HCT116 (cell line): ENCODE measurements at regions not wholly inside any gene's neighbourhood (a gene's known extent, or its start where the extent isn't known, plus 50 kb on each side); places are given as distances from the start of the nearest gene placed in this dataset.

Source experiments
- ATAC-seq: fragments of 200-7000 bp; cut with Tn5 transposase; 2 replicates; pipeline ENCODE4 v1.9.1; 2020; ENCODE audit warnings: mild to moderate bottlenecking, moderate library complexity
- BruUV-seq: library from RNA; stranded (reverse); fragments of 400-500 nt; replicated peaks from 2 replicates; lab custom pipeline; 2021; lab: Mats Ljungman, UMichigan
- CTCF ChIA-PET: fragments of 300-600 bp; sonication (Branson Sonifier 250); formaldehyde crosslinking; loops from one replicate; lab custom pipeline; 2021; ENCODE audit warnings: antibody characterized with exemption; lab: Charles Lee
- POLR2A ChIA-PET: fragments of 300-600, 350-600 bp; sonication (Branson Sonifier 250); formaldehyde crosslinking; loops from one replicate; lab custom pipeline; 2021; ENCODE audit warnings: antibody characterized with exemption; lab: Charles Lee
- RAD21 ChIA-PET, 2 experiments: fragments of 300-600 bp; sonication (Branson Sonifier 250); formaldehyde crosslinking; loops; one replicate each; lab custom pipeline; 2023; ENCODE audit warnings: low total read pairs in 2 of 2; ENCODE audit not compliant: uncharacterized antibody in 2 of 2, unreplicated experiment in 2 of 2, low non-redundant PET in 1 of 2; lab: Charles Lee
- DNase-seq: peaks from one replicate; pipeline ENCODE4 v3.0.0-alpha.2; 2010; ENCODE audit warnings: low read depth, low spot score
- H2AFZ ChIP-seq: fragments of 200-600 bp; shearing (Covaris generic), sonication (generic); 2 replicates; pipeline ENCODE4 v1.6.1; 2017; ENCODE audit warnings: low read depth, mixed run types, mixed read lengths, antibody characterized with exemption, low read length; ENCODE audit not compliant: poor library complexity, severe bottlenecking
- H3K27ac ChIP-seq: 2 replicates; pipeline ENCODE4 v1.5.1; 2012; ENCODE audit warnings: low read depth, low read length
- H3K27me3 ChIP-seq: fragments of 200-600 bp; sonication (generic); 2 replicates; pipeline ENCODE4 v1.6.1; 2016; ENCODE audit warnings: mixed run types, low read length, mixed read lengths; ENCODE audit not compliant: insufficient read depth
- H3K36me3 ChIP-seq, 2 experiments: fragments of 200-500 bp in 1 of 2; fragments of 200-600 bp in 1 of 2; sonication (Bioruptor generic) in 1 of 2; sonication (generic) in 1 of 2; 2 replicates each; pipeline versions ENCODE4 v1.5.1 to v1.6.1; 2014 to 2016; ENCODE audit warnings: low read length in 2 of 2, inconsistent platforms in 1 of 2, mixed read lengths in 1 of 2, mixed run types in 1 of 2; ENCODE audit not compliant: insufficient read depth in 2 of 2, control insufficient read depth in 1 of 2
- H3K4me1 ChIP-seq, 2 experiments: fragments of 200-600 bp in 1 of 2; sonication (generic) in 1 of 2; 2 replicates each; pipeline versions ENCODE4 v1.5.1 to v1.6.1; 2012 to 2017; ENCODE audit warnings: low read length in 2 of 2, inconsistent platforms in 1 of 2, mild to moderate bottlenecking in 1 of 2, mixed read lengths in 1 of 2, mixed run types in 1 of 2, moderate library complexity in 1 of 2; ENCODE audit not compliant: insufficient read depth in 2 of 2, control insufficient read depth in 1 of 2
- H3K4me2 ChIP-seq: fragments of 200-600 bp; sonication (generic); 2 replicates; pipeline ENCODE4 v1.6.1; 2017; ENCODE audit warnings: mixed run types, low read length, mixed read lengths
- H3K4me3 ChIP-seq, 2 experiments: fragments of 200-600 bp in 1 of 2; sonication (generic) in 1 of 2; replicated peaks in 1 of 2; 2 replicates each; pipeline ENCODE4 v1.5.1; 2011 to 2016; ENCODE audit warnings: low read length in 2 of 2, control low read depth in 1 of 2, low read depth in 1 of 2, mild to moderate bottlenecking in 1 of 2, mixed read lengths in 1 of 2, mixed run types in 1 of 2
- H3K79me2 ChIP-seq: fragments of 200-600 bp; sonication (generic); 2 replicates; pipeline ENCODE4 v1.6.1; 2017; ENCODE audit warnings: mild to moderate bottlenecking, mixed run types, low read length, moderate library complexity, mixed read lengths; ENCODE audit not compliant: insufficient read depth
- H3K9ac ChIP-seq: fragments of 200-600 bp; sonication (generic); 2 replicates; pipeline ENCODE4 v1.6.1; 2016; ENCODE audit warnings: low read length, mixed read lengths
- H3K9me2 ChIP-seq: fragments of 200-600 bp; sonication (generic), shearing (Covaris generic); 2 replicates; pipeline ENCODE4 v1.6.1; 2017; ENCODE audit warnings: mixed run types, mild to moderate bottlenecking, moderate library complexity; ENCODE audit not compliant: insufficient read depth
- H3K9me3 ChIP-seq, 2 experiments: fragments of 200-500 bp in 1 of 2; fragments of 200-600 bp in 1 of 2; sonication (Bioruptor generic) in 1 of 2; sonication (generic) in 1 of 2; 2 replicates each; pipeline ENCODE4 v1.6.1; 2014 to 2017; ENCODE audit warnings: low read length in 2 of 2, mixed read lengths in 2 of 2, inconsistent platforms in 1 of 2, low read depth in 1 of 2, mild to moderate bottlenecking in 1 of 2, mixed run types in 1 of 2, moderate library complexity in 1 of 2; ENCODE audit not compliant: control insufficient read depth in 1 of 2, insufficient read depth in 1 of 2
- H4K20me1 ChIP-seq: fragments of 200-600 bp; sonication (generic), shearing (Covaris generic); 2 replicates; pipeline ENCODE4 v1.6.1; 2017; ENCODE audit warnings: mixed run types, mild to moderate bottlenecking, moderate library complexity; ENCODE audit not compliant: insufficient read depth
- CBX3 ChIP-seq: IDR thresholded peaks from 2 replicates; pipeline ENCODE4 v1.6.1; 2012; ENCODE audit warnings: low read depth
- CEBPB ChIP-seq: IDR thresholded peaks from 2 replicates; pipeline ENCODE4 v1.6.1; 2012; ENCODE audit warnings: low read depth
- ELF1 ChIP-seq: IDR thresholded peaks from 2 replicates; pipeline ENCODE4 v1.6.1; 2012; ENCODE audit warnings: low read depth, borderline replicate concordance
- EZH2 ChIP-seq: fragments of 200-600 bp; sonication (generic); IDR thresholded peaks from 2 replicates; pipeline ENCODE4 v1.6.1; 2017; ENCODE audit warnings: antibody characterized with exemption, mixed run types
- EZH2phosphoT487 ChIP-seq: fragments of 200-600 bp; IDR thresholded peaks from 2 replicates; pipeline ENCODE4 v1.6.1; 2018; ENCODE audit warnings: antibody characterized with exemption, borderline replicate concordance
- POLR2A ChIP-seq: IDR thresholded peaks from 2 replicates; pipeline ENCODE4 v1.7.0; 2011; ENCODE audit warnings: borderline replicate concordance; ENCODE audit not compliant: insufficient read depth, insufficient read length; ENCODE audit errors: extremely low read depth
- RAD21 ChIP-seq: IDR thresholded peaks from 2 replicates; pipeline ENCODE4 v1.6.1; 2012; ENCODE audit warnings: low read depth, mild to moderate bottlenecking
- SP1 ChIP-seq: IDR thresholded peaks from 2 replicates; pipeline ENCODE4 v1.6.1; 2012; ENCODE audit warnings: low read depth
- SRF ChIP-seq: IDR thresholded peaks from 2 replicates; pipeline ENCODE4 v1.6.1; 2012; ENCODE audit warnings: low read depth
- TCF7L2 ChIP-seq: IDR thresholded peaks from 2 replicates; pipeline ENCODE4 v1.7.0; 2011; ENCODE audit warnings: borderline replicate concordance, inconsistent platforms; ENCODE audit not compliant: insufficient read depth, insufficient read length; ENCODE audit errors: extremely low read depth
- YY1 ChIP-seq: IDR thresholded peaks from 2 replicates; pipeline ENCODE4 v1.6.1; 2011; ENCODE audit warnings: low read length, low read depth, moderate library complexity, mild to moderate bottlenecking; ENCODE audit not compliant: insufficient replicate concordance; ENCODE audit errors: extremely low read depth
- intact Hi-C: fragments of 100-400 bp; cut with micrococcal nuclease; formaldehyde crosslinking; loops from 2 replicates; pipeline ENCODE4 v1.10.0; 2022
- TF ChIP-seq, protein P1 (sequence below): IDR thresholded peaks from 2 replicates; pipeline ENCODE4 v1.6.1; 2011; ENCODE audit warnings: mild to moderate bottlenecking, low read length, moderate library complexity; ENCODE audit not compliant: insufficient replicate concordance; ENCODE audit errors: extremely low read depth
- TF ChIP-seq, protein P2 (sequence below): IDR thresholded peaks from 2 replicates; pipeline ENCODE4 v1.6.1; 2012
- TF ChIP-seq, protein P3 (sequence below), 3 experiments: fragments of 200-600 bp in 1 of 3; sonication (generic) in 1 of 3; IDR thresholded peaks in 2 of 3; conservative IDR thresholded peaks in 1 of 3; 2 replicates each; pipeline ENCODE4 v1.5.1; 2012 to 2017; ENCODE audit warnings: low read depth in 2 of 3, low read length in 2 of 3, antibody characterized with exemption in 1 of 3, borderline replicate concordance in 1 of 3, control low read depth in 1 of 3, mild to moderate bottlenecking in 1 of 3, mixed read lengths in 1 of 3, mixed run types in 1 of 3, moderate library complexity in 1 of 3; ENCODE audit not compliant: insufficient read depth in 1 of 3

DNA sequence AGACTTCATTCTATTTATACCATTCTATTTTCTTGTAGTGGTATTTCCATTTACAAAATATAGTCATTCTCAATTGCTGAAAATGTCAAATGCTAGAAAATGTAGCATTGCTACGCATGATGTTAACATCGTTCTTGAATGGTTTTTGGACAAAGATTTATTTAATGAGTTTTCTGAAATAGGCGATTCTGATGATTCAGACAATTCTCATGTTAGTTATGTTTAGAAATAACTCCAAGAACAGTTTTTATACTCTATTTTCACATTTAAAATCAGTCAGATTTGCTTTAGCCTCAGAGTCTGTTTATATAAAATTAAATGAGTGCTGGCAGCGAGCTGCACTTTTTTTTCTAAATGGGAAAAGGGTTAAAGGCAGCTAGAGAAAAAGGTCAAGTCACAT, 414.8 kb upstream of the MGAT4C start:
- DNase-seq = no peak
- TF ChIP-seq ELF1 (no peak), SP1 (no peak), CBX3 (no peak), EZH2 (no peak), EZH2phosphoT487 (no peak), POLR2A (no peak), RAD21 (no peak), SRF (no peak), CEBPB (no peak), YY1 (no peak), TCF7L2 (no peak)
- TF ChIP-seq, protein P1, sequence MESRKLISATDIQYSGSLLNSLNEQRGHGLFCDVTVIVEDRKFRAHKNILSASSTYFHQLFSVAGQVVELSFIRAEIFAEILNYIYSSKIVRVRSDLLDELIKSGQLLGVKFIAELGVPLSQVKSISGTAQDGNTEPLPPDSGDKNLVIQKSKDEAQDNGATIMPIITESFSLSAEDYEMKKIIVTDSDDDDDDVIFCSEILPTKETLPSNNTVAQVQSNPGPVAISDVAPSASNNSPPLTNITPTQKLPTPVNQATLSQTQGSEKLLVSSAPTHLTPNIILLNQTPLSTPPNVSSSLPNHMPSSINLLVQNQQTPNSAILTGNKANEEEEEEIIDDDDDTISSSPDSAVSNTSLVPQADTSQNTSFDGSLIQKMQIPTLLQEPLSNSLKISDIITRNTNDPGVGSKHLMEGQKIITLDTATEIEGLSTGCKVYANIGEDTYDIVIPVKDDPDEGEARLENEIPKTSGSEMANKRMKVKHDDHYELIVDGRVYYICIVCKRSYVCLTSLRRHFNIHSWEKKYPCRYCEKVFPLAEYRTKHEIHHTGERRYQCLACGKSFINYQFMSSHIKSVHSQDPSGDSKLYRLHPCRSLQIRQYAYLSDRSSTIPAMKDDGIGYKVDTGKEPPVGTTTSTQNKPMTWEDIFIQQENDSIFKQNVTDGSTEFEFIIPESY = no peak
- TF ChIP-seq, protein P2, sequence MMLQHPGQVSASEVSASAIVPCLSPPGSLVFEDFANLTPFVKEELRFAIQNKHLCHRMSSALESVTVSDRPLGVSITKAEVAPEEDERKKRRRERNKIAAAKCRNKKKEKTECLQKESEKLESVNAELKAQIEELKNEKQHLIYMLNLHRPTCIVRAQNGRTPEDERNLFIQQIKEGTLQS = no peak
- TF ChIP-seq, protein P3, sequence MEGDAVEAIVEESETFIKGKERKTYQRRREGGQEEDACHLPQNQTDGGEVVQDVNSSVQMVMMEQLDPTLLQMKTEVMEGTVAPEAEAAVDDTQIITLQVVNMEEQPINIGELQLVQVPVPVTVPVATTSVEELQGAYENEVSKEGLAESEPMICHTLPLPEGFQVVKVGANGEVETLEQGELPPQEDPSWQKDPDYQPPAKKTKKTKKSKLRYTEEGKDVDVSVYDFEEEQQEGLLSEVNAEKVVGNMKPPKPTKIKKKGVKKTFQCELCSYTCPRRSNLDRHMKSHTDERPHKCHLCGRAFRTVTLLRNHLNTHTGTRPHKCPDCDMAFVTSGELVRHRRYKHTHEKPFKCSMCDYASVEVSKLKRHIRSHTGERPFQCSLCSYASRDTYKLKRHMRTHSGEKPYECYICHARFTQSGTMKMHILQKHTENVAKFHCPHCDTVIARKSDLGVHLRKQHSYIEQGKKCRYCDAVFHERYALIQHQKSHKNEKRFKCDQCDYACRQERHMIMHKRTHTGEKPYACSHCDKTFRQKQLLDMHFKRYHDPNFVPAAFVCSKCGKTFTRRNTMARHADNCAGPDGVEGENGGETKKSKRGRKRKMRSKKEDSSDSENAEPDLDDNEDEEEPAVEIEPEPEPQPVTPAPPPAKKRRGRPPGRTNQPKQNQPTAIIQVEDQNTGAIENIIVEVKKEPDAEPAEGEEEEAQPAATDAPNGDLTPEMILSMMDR (IDR thresholded peaks at IDR 0.05 in 2 of 3, conservative IDR thresholded peaks at IDR 0.05 in 1 of 3; ENCODE audit: borderline replicate concordance in 1 of 3, insufficient read depth in 1 of 3, low read depth in 2 of 3, low read length in 2 of 3) = no peak
- H4K20me1 ChIP-seq = no peaks in the 10 kb centered on the region
- peak overlapping the region; percentile 1 for H2AFZ ChIP-seq
- H3K4me3 ChIP-seq = no peak overlapping the region
- no peaks in the 10 kb centered on the region for H3K36me3 ChIP-seq
- H3K9me3 ChIP-seq = no peaks in the 10 kb centered on the region
- ChIA-PET POLR2A (no interaction called here), RAD21 (no interaction called here), CTCF (no interaction called here)
- no peaks in the 10 kb centered on the region for H3K27me3 ChIP-seq
- H3K79me2 ChIP-seq = no peaks in the 10 kb centered on the region
- no peak overlapping the region for H3K9ac ChIP-seq
- no peak for ATAC-seq
- H3K4me1 ChIP-seq = peaks cover 6 to 7% of the 10 kb centered on the region in 2 experiments; a peak in 2 of 4 replicates
- no peak overlapping the region for H3K4me2 ChIP-seq
- intact Hi-C loops = no loop called here
- BruUV-seq = no TSS peak
- H3K9me2 ChIP-seq = no peaks in the 10 kb centered on the region
- no peak overlapping the region for H3K27ac ChIP-seq
